GM06990 (cell line): ENCODE measurements at regions not wholly inside any gene's neighbourhood (a gene's known extent, or its start where the extent isn't known, plus 50 kb on each side); places are given as distances from the start of the nearest gene placed in this dataset.

Experiments used
- DNase-seq: peaks from one replicate; pipeline ENCODE4 v3.0.0-alpha.2; 2011; ENCODE audit not compliant: insufficient read length; ENCODE audit errors: extremely low read depth
- H3K27me3 ChIP-seq: replicated peaks from 2 replicates; pipeline ENCODE4 v1.6.0; 2011; ENCODE audit warnings: low read length; ENCODE audit not compliant: control insufficient read depth, insufficient read depth
- H3K36me3 ChIP-seq: 2 replicates; pipeline ENCODE4 v1.5.1; 2011; ENCODE audit warnings: low read length; ENCODE audit not compliant: control insufficient read depth, insufficient read depth
- H3K4me3 ChIP-seq: replicated peaks from 2 replicates; pipeline ENCODE4 v1.5.1; 2011; ENCODE audit warnings: low read depth, mild to moderate bottlenecking, control low read depth, low read length
- TF ChIP-seq, protein P1 (sequence below): IDR thresholded peaks from 2 replicates; pipeline ENCODE4 v1.5.1; 2011; ENCODE audit warnings: low read length, control low read depth, mild to moderate bottlenecking, inconsistent platforms; ENCODE audit not compliant: insufficient read depth, poor library complexity, severe bottlenecking

DNA sequence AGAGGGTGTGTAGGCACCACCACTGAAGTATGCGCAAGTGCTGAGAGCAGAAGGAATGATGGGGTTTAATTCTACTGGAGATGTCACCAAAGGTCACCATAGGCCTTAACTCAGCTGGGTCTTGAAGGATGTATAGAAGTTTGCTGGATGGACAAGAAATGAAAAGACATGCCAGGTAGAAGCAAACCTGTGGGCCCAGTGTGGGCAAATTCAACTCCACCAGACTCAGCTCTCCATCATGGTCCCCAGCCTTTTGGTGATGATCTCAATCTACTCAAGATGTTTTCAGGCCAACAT, 124.5 kb downstream of the SNX5 start:
- H3K36me3 ChIP-seq = no peaks in the 10 kb centered on the region
- DNase-seq = no peak
- no peak overlapping the region for H3K4me3 ChIP-seq
- TF ChIP-seq, protein P1, sequence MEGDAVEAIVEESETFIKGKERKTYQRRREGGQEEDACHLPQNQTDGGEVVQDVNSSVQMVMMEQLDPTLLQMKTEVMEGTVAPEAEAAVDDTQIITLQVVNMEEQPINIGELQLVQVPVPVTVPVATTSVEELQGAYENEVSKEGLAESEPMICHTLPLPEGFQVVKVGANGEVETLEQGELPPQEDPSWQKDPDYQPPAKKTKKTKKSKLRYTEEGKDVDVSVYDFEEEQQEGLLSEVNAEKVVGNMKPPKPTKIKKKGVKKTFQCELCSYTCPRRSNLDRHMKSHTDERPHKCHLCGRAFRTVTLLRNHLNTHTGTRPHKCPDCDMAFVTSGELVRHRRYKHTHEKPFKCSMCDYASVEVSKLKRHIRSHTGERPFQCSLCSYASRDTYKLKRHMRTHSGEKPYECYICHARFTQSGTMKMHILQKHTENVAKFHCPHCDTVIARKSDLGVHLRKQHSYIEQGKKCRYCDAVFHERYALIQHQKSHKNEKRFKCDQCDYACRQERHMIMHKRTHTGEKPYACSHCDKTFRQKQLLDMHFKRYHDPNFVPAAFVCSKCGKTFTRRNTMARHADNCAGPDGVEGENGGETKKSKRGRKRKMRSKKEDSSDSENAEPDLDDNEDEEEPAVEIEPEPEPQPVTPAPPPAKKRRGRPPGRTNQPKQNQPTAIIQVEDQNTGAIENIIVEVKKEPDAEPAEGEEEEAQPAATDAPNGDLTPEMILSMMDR = no peak
- no peaks in the 10 kb centered on the region for H3K27me3 ChIP-seq

DNA sequence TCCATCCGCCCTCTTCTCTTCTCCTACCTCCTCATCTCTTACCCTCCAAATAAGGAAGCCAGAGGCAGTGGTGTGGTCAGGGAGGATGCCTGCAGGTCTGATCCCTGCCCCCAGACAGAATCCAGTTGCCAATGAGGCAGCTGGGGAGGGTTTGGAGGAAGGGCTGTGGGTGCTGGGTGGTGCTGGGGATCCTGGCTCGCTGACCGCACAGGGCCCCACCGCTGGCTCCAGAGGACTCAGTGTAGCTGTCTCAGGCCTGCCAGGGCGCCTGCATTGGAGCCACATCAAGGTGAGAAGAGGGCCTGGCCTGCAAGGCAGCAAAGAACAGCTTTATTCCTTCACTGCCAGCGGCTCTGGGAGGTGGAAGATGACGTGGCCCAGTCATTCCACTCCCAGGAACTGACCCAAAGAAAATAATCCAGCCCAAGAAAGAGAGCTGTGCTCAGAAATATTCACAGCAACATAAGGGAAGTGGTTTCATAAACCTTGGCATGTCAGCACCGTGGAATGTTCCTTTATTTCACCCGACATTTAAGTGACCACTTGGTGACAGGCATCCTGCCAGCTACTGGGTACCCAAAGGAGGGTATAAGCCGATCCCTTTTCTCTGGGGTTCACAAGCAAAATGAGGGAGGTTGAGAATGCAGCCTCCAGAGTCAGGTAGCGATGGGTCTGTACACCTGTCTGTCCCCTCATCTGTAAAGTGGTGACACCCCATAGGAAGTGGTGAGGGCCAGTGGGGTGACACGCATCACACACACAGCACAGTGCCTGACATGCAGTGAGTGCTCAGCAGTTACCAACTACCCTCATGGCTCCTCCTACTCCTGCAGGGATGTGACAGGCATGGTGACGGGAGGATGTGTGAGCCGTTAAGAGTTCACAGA, 125.1 kb downstream of the SNX5 start:
- TF ChIP-seq, protein P1 = no peak
- H3K36me3 ChIP-seq = no peaks in the 10 kb centered on the region
- DNase-seq = no peak
- no peak overlapping the region for H3K4me3 ChIP-seq
- no peaks in the 10 kb centered on the region for H3K27me3 ChIP-seq

DNA sequence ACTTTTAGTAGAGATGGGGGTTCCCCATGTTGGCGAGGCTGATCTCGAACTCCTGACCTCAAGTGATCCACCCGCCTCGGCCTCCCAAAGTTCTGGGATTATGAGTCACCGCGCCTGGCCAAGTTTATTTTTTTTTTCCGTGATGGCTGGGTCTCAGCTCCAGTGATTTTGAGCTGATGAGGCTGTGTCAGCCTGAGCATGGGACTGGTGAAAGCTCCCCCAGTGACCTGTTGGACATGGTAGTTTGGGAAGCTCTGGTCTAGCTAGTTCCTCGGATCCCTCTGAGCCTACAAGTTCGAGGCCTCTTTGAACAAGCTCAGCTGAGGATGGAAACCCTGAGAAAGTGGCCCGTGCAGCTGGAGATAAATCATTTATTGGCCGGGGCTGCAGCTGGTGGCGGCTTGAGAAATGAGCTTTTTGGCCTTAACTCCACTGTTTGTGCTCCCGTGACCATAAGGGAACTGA, 126.8 kb downstream of the SNX5 start:
- no peak for DNase-seq
- no peak overlapping the region for H3K4me3 ChIP-seq

DNA sequence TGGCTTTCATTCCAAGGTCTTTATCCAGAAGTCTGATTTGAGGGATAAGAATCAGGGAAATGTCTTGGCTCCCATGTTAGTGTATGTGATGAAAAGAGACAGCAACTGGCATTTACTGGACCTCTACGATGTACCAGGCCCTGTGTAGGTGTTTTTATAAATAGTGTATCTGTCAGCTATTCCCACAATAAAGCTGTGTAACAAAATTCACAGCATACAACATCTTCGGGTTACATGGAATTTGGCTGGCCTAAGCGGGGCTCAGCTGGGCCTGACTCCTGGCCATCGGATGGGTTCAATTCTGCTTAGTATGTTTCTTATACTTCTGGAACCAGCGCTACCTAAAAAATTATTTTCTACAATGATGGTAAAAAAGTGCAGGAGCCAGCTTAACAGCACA, 128.2 kb downstream of the SNX5 start:
- H3K36me3 ChIP-seq = no peaks in the 10 kb centered on the region
- TF ChIP-seq, protein P1 = no peak
- DNase-seq = no peak
- no peak overlapping the region for H3K4me3 ChIP-seq
- H3K27me3 ChIP-seq = no peaks in the 10 kb centered on the region

More for the DNA sequence above, 126.8 kb downstream of the SNX5 start:
- Histone ChIP-seq H3K27me3 (no peaks in the 10 kb centered on the region), H3K36me3 (no peaks in the 10 kb centered on the region)
- TF ChIP-seq, protein P1 = no peak

DNA sequence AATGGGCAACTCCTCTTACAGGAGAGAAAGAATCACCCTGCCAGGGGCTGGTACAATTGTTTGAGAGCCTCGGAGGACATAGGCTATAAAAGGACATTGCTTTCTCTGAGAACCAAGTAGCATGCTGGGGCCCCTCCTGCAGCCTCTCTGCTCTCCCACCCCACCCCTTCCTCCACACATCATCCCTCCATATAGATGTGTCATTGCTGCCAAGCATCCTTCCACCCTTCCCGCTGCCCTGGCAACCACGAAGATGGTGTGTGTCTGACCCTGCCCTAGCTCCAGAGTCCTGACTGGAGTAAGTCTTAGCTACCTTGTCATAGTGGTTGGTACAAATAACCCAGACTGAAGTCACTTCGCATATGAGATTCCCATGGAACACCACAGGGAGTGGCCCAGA, 129.7 kb downstream of the SNX5 start:
- TF ChIP-seq, protein P1 = no peak
- Histone ChIP-seq H3K36me3 (no peaks in the 10 kb centered on the region), H3K27me3 (no peaks in the 10 kb centered on the region), H3K4me3 (no peak overlapping the region)
- no peak for DNase-seq

DNA sequence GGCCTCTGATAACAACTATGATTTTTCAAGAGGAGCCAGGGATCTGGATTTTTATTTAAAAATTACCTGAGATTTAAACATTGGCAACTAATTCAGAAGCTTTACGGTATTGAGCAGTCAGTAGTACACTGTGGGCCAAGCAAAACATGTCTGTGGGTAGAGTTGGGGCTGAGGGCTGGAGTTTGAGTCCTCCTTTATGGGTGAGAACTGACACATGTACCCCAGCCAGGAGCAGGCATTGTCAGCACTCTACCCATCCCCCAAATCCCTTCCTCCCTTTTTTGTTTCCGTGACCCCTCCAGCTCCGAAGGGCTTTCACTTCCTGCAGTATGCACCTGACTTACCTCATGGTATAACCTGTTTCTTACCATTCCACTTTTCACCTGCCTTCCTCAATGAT, 131.4 kb downstream of the SNX5 start:
- no peaks in the 10 kb centered on the region for H3K27me3 ChIP-seq
- no peaks in the 10 kb centered on the region for H3K36me3 ChIP-seq
- DNase-seq = no peak
- no peak overlapping the region for H3K4me3 ChIP-seq
- TF ChIP-seq, protein P1 = no peak
